Nephron progenitor cell (in vitro differentiated cells): ENCODE measurements at regions not wholly inside any gene's neighbourhood (a gene's known extent, or its start where the extent isn't known, plus 50 kb on each side); places are given as distances from the start of the nearest gene placed in this dataset.
A peak's percentile ranks its signal among the peaks of the same experiment; 100 is the strongest.

Experiments
- DNase-seq: peaks from one replicate; pipeline ENCODE4 v3.0.0; 2021
- H3K27ac Mint-ChIP-seq: 2 replicates; pipeline ENCODE4 v1.8.0; 2021; ENCODE audit warnings: mild to moderate bottlenecking, moderate library complexity, mixed read lengths
- H3K27me3 Mint-ChIP-seq: 2 replicates; pipeline ENCODE4 v1.8.0; 2021; ENCODE audit warnings: mild to moderate bottlenecking, low read depth, mixed read lengths; ENCODE audit not compliant: poor library complexity
- H3K36me3 Mint-ChIP-seq: 2 replicates; pipeline ENCODE4 v1.8.0; 2021; ENCODE audit warnings: low read depth, mixed read lengths
- H3K4me1 Mint-ChIP-seq: 2 replicates; pipeline ENCODE4 v1.8.0; 2021; ENCODE audit warnings: mixed read lengths
- H3K4me3 Mint-ChIP-seq: 2 replicates; pipeline ENCODE4 v1.8.0; 2021; ENCODE audit warnings: mild to moderate bottlenecking, moderate library complexity, mixed read lengths
- H3K9me3 Mint-ChIP-seq: 2 replicates; pipeline ENCODE4 v1.8.0; 2021; ENCODE audit warnings: mild to moderate bottlenecking, moderate library complexity, mixed read lengths
- TF ChIP-seq, protein P1 (sequence below): fragments of 200-600 bp; sonication (generic); IDR thresholded peaks from 2 replicates; pipeline ENCODE4 v1.5.0; 2021; ENCODE audit warnings: antibody characterized with exemption

DNA sequence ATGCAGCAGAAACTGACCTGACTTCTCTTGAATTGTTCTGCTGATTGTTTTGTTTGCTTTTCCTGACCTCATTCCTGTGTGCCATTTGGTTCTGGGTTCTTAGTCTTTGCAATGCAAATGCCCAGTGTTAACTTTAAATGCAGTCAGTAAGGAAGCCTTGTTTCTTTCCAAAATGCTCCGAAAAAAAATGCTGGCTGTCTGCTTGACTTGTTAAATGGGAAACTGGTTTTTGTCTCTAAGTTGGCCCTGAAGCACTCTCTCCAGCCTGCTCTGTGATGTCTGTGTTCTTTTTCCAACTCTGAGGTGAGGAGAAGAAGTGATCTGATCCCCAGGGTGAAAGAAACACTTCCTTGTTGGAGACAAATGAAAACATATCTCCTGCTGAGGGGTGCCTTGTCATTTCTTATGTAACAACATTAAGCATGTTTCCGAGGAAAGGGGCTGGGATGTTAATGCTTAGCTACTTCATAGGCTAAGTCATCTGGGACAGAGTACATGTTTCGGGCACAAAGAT, 256.3 kb upstream of the ADGRL4 start:
- Mint-ChIP-seq H3K36me3 (no peaks in the 10 kb centered on the region), H3K4me1 (peaks cover 20% of the 10 kb centered on the region), H3K27me3 (no peaks in the 10 kb centered on the region), H3K27ac (peak overlapping the region; percentile 43), H3K9me3 (no peaks in the 10 kb centered on the region), H3K4me3 (no peak overlapping the region)
- TF ChIP-seq, protein P1, sequence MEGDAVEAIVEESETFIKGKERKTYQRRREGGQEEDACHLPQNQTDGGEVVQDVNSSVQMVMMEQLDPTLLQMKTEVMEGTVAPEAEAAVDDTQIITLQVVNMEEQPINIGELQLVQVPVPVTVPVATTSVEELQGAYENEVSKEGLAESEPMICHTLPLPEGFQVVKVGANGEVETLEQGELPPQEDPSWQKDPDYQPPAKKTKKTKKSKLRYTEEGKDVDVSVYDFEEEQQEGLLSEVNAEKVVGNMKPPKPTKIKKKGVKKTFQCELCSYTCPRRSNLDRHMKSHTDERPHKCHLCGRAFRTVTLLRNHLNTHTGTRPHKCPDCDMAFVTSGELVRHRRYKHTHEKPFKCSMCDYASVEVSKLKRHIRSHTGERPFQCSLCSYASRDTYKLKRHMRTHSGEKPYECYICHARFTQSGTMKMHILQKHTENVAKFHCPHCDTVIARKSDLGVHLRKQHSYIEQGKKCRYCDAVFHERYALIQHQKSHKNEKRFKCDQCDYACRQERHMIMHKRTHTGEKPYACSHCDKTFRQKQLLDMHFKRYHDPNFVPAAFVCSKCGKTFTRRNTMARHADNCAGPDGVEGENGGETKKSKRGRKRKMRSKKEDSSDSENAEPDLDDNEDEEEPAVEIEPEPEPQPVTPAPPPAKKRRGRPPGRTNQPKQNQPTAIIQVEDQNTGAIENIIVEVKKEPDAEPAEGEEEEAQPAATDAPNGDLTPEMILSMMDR = no peak
- no peak for DNase-seq

DNA sequence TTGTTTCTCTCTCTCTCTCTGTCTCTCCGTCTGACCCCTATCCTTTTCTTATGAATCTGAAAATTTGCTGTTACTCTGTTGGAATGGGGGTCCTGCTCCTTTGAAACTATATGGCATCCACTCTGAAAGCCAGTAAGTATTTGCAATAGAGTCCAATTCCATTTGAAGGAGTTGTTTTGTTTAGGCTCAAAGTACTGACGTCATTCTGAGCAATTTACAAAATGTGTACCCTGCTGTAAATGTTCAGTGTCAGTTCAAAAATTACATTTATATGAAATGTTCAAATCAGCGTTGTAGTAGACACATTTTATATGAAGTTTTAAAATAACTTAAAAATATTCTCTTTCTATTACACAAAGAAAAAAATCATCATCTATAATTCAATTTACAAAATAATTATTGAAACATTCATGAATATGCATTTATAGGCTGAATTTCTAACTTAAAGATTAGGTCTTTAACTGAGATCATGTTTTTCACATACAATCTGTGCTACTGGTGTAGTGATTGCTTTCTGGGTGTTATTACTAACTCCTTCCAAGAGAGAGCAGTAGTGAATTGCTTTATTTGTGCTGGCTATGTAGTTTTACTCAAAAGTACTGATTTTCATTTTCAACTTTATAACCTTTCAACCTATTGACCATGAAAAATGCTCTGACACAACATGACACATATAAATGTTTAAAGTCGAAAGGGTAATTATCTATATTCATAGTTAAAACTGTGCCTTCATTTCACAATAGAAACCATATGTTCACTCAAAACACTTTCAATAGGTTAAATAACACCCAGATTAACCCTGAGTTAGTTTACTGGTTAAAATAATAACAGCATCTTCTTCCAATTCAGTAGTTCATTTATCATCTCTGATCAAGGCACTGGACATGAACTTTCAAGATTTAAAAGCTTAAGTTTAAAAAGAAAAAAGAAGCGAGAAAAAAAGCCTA, 253.1 kb upstream of the ADGRL4 start:
- H3K27ac Mint-ChIP-seq = no peak overlapping the region
- no peaks in the 10 kb centered on the region for H3K9me3 Mint-ChIP-seq
- peaks cover 20% of the 10 kb centered on the region for H3K4me1 Mint-ChIP-seq
- H3K36me3 Mint-ChIP-seq = no peaks in the 10 kb centered on the region
- TF ChIP-seq, protein P1 = peak; percentile 59
- no peak overlapping the region for H3K4me3 Mint-ChIP-seq
- DNase-seq = no peak
- no peaks in the 10 kb centered on the region for H3K27me3 Mint-ChIP-seq

DNA sequence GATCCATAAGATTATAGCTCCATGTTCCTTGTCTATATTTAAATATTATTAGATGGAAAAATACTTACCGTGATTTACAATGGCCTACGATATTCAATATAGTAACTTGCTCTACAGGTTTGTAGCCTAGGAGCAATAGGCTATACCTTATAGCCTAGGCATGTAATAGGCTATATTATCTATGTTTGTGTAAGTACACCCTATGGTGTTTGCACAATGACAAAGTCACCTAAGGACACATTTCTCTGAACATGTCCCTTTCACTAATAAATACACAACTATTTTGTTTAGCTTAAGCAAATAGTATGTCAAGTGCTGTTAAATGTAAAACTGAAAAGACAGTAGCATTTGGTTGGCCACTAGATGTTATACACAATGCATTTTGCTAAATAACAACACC, 248.9 kb upstream of the ADGRL4 start:
- H3K9me3 Mint-ChIP-seq = no peaks in the 10 kb centered on the region
- TF ChIP-seq, protein P1 = no peak
- no peak overlapping the region for H3K4me3 Mint-ChIP-seq
- H3K4me1 Mint-ChIP-seq = no peaks in the 10 kb centered on the region
- DNase-seq = no peak
- no peaks in the 10 kb centered on the region for H3K36me3 Mint-ChIP-seq
- H3K27ac Mint-ChIP-seq = no peak overlapping the region
- H3K27me3 Mint-ChIP-seq = no peaks in the 10 kb centered on the region

DNA sequence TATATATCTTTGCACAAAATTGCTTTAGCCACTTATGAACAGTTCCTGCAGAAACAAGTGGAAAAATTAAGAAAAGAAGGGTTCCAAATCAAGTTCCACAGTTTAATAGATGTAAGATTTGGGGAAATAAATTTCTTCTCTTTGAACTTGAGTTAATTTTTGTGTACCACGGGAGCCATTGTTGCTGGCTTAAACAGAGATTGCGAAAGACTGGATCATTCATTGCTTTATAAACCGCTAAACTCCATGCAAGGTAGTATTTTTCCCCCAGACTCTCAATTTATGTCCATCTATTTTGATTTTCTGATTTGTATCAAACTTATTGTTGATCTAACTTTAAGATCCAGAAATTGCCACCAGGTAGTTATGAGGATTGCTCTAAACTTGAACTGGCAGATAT, 246.1 kb upstream of the ADGRL4 start:
- Mint-ChIP-seq H3K4me1 (no peaks in the 10 kb centered on the region), H3K9me3 (no peaks in the 10 kb centered on the region), H3K27ac (no peak overlapping the region), H3K36me3 (no peaks in the 10 kb centered on the region), H3K4me3 (no peak overlapping the region), H3K27me3 (no peaks in the 10 kb centered on the region)
- no peak for DNase-seq
- TF ChIP-seq, protein P1 = no peak

DNA sequence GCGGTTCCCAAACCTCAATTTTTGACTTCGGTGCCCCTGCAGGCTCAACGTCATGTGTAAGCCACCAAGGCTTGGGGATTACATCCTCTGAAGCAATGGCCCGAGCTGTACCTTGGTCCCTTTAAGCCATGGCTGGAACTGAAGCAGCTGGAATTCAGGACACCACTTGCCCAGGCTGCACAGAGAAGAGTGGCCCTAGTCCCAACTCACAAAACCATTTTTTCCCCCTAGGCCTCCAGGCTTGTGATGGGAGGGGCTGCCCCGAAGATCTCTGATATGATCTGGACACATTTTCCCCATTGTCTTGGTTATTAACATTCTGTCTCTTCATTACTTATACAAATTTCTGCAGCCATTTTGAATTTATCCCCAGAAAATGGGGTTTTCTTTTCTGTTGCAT, 233.3 kb upstream of the ADGRL4 start:
- no peak overlapping the region for H3K4me3 Mint-ChIP-seq
- no peak overlapping the region for H3K27ac Mint-ChIP-seq
- TF ChIP-seq, protein P1 = no peak
- peaks cover 17% of the 10 kb centered on the region for H3K9me3 Mint-ChIP-seq
- no peak for DNase-seq
- H3K36me3 Mint-ChIP-seq = no peaks in the 10 kb centered on the region
- H3K27me3 Mint-ChIP-seq = no peaks in the 10 kb centered on the region
- H3K4me1 Mint-ChIP-seq = no peaks in the 10 kb centered on the region
